ENCODE measurements at regions not wholly inside any gene's neighbourhood (a gene's known extent, or its start where the extent isn't known, plus 50 kb on each side); places are given as distances from the start of the nearest gene placed in this dataset.
A peak's percentile ranks its signal among the peaks of the same experiment; 100 is the strongest.
"Not testable (repeated sequence)": the region's sequence is repeated elsewhere in the genome, so short reads cannot be mapped to it uniquely, and the experiment has no call there.

DNA sequence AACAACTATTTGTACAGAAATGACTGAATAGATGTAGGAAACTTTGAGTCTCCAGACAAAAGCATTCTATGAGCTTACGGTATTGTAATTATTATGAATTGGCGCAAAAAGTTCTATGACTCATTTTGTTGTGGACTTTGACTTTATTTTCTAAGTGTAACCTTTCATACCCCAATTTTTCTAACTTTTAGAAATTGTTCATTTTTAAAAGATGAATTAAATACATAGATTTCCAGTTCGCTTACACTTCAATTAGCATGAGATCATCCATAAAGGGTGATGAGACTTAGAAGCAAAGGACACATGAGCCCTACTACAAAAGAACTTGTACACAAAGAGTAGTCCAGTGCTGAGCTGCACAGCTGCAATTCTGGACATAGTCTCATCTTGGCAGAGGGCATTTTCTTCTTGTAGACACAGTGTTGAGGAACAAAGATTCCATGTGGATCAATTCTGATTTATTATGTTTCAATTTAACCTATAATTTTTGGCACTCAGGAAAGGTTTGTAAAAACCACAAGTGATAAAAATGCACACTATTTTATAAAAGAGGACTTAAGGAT is 431.1 kb downstream of the LRRIQ3 start:
- no peak for DNase-seq

DNA sequence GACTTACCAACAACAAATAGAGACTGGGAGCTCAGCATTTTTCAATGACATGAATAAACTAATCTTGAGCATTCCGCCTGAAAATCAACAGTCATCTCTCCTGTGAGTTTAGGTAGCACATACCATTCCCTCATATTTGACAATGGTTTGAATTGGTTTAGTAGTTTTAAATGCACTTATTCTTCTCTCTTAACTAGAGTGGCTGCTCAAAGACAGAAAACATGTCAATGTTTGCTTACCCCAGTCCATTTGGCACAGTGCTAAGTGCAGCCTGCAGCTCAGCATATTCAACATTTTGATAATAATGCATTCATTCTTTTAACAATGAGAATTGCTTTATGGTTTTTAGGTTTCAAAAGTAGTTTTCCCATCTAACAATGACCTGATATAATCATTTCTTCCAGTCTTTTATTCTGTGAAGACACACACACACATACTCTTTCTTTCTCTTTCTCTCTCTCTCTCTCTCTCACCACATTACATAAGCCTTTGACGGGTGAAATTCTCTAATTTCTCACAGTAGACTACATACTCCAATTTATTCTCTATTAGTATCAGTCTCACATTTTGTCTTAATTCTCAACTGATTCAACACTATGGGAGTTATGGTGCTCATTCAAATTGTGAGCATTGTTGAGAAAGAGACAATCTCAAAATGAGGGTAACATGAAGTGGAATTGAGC is 432.3 kb downstream of the LRRIQ3 start:
- DNase-seq = no peak

GRCh38 chr1:73761559-73761958 is 436.4 kb downstream of the LRRIQ3 start:
- no peak for DNase-seq

DNA sequence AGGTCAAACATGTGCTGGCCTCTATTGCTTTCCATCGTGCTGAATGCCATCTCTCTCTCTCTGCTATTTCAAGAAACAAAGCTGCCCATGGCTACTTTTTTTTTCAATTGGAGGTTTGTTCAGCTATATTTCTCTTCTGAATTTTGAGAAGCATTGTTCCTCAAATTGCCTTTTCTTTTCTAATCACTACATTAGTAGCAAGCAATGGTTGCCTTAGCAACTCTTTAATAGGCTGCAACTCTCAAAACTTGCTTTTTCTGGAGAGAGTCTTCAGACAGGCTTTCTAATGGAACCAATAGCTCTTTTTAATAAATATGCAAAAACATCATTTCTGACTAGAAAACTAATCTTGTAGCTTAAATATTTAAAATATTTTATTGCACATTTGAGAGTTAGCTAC is 439.0 kb downstream of the LRRIQ3 start:
- DNase-seq = no peak

- no peak for DNase-seq
Observed at GRCh38 chr1:73756817-73757216, 441.2 kb downstream of the LRRIQ3 start.

GRCh38 chr1:73755649-73756048 is 442.3 kb downstream of the LRRIQ3 start:
- no peak for DNase-seq

DNA sequence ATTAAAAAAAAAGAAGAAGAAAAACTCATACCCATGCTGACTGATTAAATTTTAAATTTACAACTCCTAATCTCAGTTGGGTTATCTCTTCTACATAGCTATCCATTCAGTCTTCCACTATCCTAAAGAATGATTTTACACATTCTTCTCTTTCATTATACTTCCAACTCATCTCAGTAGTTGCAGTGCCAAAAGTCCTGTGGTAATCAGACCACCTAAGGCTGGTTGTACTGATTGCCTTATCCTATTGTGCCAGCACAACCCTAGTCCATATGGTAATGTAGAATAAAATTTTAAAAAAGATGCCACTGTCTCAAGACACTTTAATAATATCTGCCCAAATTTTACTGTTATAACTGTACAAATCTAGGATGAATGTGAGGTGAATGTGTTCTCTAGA is 448.0 kb downstream of the LRRIQ3 start:
- no peak for DNase-seq

DNA sequence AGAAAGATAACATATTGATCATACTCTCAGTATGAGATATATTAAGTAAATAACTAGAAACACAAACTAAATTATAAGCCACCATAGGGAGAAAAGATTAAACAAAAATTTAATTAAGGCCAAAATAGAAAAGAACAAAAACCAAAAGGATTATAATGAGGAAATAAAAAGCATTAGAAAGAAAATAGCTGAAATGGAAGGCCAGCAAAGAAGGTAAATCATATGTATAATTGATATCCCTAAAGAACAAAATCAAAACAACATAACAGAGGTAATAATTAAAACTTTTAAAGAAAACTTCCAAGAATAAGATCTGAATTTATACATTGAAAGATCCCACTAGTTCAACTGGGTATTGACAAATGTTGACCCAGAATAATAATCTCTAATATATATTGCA is 453.0 kb downstream of the LRRIQ3 start:
- no peak for DNase-seq

DNA sequence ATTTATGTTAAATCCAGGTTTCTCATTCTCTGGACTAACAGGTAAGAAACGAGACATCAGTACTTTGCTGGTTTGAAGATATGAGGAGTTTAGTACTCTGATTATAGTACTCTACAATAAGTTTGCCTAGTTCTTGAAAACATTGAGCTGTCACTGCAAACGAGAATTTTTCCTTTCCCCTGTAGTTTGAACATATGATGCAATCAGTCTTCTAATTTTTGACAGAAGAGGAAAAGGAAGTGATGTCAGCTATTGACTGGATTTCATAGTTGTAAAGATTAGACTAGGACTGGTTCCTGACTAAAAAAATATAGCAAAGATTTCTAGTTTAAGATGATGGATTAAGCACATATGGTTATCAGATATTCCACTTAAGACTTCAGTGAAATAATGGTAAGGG is 461.9 kb downstream of the LRRIQ3 start:
- DNase-seq = no peak

DNA sequence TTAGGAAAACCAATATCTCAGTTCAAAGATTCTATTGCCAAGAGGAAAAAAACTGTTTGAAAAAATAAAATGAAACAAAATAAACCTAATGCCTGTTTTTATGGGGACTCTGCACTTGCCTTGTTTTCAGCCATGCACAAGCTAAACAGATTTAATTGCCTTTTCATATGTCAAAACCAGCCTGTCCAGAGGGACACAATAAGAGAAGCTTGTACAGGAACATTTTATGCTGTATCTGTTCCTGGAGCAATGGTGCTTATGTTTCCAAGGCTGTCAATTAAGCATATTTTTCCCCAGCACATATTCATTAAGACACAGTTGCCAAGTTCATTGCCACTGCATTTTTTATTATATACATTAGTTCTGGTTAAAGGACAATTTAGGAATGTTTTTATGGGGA is 470.9 kb downstream of the LRRIQ3 start:
- no peak for DNase-seq

DNA sequence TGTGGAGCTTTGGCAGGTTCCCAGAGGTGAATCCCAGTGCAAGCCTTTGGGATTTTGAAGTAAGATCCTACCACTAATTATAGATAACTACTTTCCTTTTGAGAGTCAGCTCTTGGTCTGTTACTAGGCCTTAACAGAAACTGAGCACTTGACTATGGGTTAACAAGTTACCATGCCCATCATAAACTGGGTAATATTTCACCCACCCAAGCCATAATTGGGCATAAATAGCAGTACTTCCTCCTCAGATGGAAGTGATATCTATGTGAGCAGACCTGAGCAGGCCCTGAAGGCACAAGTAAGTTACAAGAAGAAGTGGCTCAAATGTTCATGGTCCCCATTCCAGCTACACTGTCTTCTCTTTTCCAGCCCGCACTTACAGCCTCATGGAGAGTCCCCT is 475.9 kb downstream of the LRRIQ3 start:
- no peak for DNase-seq

DNA sequence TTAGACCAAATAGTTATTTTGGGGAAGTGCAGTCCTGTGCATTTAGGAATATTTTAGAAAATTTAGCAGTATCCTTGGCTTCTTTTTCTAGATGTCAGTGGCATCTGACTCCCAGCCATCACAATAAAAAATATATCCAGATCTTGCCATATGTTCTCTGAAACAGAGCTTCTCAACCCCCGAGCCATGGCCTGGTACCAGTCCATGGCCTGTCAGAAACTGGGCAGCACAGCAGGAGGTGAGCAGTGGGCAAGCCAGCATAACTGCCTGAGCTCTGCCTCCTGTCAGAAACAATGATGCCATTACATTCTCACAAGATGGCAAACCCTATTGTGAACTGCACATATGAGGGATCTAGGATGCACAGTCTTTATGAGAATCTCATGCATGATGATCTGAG is 480.0 kb downstream of the LRRIQ3 start:
- DNase-seq = no peak

GRCh38 chr1:73711089-73711488 is 486.9 kb downstream of the LRRIQ3 start:
- DNase-seq = no peak

DNA sequence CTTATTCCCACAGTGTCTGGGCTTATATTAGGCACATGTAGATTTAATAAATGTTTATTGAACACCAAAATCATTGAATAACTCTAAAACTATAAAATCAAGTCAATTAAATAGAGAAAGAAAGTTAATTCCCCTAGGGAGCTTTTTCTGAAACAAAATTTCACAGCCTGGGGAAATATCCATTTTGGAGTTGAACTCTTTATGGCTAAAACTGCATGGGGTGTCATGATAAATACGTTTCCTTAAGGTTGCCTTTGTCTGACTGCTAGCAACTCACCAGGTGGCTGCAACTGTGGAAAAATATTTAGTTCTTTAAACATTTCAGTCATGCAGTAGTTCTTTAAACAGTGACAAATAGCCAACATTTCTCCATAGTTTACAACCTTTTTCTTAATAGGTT is 496.1 kb downstream of the LRRIQ3 start:
- DNase-seq = no peak

DNA sequence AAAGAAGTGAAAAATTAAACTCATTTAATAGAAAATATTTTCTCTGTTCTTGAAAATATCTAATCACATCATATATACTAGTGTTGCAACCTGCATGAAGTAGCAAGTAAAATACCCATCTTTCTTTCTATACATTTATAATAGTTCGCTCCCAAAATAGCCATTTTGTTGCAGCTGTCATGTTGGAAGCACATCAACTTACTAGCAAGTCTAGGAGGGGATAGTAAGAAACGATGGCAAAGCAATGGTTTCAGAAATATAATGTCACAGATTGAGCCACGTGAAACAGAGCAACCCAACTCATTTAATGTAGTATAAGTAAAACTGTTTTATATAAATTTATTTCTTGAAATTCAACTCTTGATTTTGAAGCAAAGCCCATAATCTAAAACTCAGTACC is 521.8 kb downstream of the LRRIQ3 start:
- peak in 1 of 2 experiments; percentile 36 for DNase-seq

DNA sequence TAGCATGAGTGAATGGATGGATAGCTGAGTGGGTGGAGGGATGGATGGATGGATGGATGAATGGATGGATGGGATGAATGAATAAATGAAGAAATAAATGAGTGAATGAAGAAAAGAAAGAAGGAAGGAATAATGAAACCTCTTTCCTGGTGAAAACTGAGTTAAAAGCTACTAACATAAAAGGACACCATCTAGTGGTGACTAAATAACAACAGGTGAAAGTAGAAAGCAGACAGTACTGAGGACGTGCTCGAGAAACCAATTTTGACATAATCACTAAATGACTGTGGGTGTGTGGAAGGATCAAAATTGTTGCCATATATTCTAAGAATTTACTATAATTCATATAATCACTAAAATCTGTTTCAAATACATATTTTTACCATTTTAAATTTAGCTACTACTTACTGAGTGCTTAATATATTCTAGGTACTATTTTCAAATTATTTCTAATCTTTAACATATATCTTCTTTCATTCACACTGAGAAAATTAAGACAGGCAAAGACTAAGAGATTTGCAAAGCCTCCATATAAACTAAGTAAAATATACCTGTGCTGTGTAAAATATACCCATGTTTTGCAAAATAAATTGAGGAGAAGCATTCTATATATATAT is 522.9 kb downstream of the LRRIQ3 start:
- peak; percentile 20 to 62 for DNase-seq

DNA sequence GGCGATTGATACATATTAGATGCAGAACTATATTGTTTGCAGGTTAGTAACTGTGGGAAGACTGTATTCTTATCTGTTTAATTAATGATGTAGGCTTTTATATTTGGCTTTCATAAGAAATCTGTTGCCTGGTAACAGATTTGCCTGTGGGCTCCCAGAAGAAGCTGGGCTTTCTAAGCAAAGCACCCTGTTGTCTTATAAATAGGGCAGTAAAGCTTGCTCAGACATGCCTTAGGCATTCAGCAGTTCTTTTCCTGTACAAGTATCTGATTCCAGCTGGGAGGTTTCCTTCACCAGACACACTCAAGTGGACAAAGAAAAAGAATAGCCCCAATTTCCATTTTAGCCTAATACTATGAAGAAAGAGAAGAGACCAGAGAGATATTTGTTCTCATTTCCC is 524.0 kb downstream of the LRRIQ3 start:
- DNase-seq = peak in 1 of 2 experiments; percentile 15

- no peak for DNase-seq
Observed at GRCh38 chr1:73671530-73671929, 526.4 kb downstream of the LRRIQ3 start.

- DNase-seq = not testable (repeated sequence)
Observed at GRCh38 chr1:73667959-73668358, 530.0 kb downstream of the LRRIQ3 start.

DNA sequence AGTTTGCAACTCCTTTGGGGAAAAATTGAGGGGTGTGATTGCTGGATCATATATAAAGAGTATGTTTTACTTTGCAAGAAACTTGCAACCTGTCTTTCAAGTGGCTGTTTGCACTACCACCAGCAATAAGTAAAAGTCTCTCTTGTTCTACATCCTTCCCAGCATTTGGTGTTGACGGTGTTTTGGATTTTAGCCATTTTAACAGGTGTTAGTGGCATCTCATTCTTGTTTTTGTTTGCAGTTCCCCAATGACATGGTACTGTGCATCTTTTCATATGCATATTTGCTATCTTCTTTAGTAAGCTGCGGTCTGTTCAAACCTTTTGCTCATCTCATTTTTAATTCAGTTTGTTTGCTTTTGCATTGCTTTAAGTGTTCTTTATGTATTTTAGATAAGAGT is 535.5 kb downstream of the LRRIQ3 start:
- DNase-seq = no peak

DNA sequence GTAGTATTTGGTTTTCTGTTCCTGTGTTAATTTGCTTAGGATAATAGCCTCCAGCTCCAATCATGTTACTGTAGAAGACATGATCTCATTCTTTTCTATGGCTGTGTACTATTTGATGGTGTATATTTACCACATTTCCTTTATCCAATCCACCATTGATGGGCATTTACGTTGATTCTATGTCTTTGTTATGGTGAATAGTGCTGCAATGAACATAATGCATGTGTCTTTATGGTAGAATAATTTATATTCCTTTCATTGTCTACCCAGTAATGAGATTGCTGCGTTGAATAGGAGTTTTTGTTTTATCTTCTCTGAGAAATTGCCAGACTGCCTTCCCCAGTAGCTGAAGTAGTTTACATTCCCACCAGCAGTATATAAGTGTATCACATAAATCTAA is 538.8 kb downstream of the LRRIQ3 start:
- DNase-seq = no peak

DNA sequence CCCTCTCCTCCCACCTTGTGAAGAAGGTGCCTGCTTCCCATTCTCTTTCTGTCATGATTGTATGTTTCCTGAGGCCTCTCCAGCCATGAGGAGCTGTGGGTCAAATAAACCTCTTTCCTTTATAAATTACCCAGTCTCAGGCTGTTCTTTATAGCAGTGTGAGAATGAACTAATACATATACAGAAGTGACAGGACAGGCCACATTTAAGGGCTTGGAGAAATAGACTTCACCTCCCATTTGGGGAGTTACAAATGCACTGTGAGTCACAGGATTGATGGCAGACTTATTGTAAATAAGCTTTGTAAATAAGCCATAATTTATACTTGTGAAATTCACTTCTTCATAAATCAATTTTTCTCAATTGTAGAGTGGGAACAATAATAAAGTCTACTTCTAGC is 543.3 kb downstream of the LRRIQ3 start:
- no peak for DNase-seq

GRCh38 chr1:73644198-73644597 is 553.8 kb downstream of the LRRIQ3 start:
- DNase-seq = no peak

- DNase-seq = no peak
Observed at GRCh38 chr1:73639494-73639893, 558.5 kb downstream of the LRRIQ3 start.

DNA sequence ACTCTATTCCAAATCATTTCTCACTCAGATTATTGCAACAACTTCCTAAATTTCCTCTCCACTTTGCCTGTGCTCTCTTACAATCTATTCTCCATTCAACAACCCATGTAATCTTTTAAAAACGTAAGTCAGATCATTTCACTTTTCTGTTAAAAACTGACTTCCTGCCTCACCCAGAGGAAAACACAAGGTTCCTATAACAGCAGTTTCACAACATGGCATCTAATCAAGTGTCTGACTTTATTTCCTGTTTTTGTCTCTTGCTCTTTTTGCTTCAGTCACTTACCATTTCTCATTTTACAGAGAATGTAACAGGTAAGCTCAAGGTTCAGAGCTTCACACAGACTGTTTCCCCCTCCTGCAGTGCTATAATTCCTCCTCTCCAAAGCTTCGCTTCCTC is 560.7 kb downstream of the LRRIQ3 start:
- DNase-seq = no peak

Data from NCI-H446 (cell line).